Thymus (tissue), 11 donors: ENCODE measurements at regions not wholly inside any gene's neighbourhood (a gene's known extent, or its start where the extent isn't known, plus 50 kb on each side); places are given as distances from the start of the nearest gene placed in this dataset.

Experiments used
- DNase-seq, 9 donors: peaks; one replicate each; pipeline ENCODE4 v3.0.0-alpha.2; 2013; ENCODE audit warnings: low spot score in 9 of 9, low read depth in 6 of 9, missing footprints in 1 of 9
- H3K27ac ChIP-seq, 2 donors: one replicate each; pipeline ENCODE4 v1.5.1; 2013; ENCODE audit warnings: control low read depth in 1 of 2, low read depth in 1 of 2, low read length in 1 of 2, mild to moderate bottlenecking in 1 of 2, moderate library complexity in 1 of 2
- H3K27me3 ChIP-seq, 2 donors: one replicate each; pipeline ENCODE4 v1.5.1; 2013; ENCODE audit warnings: low read length in 1 of 2; ENCODE audit not compliant: control insufficient read depth in 2 of 2, insufficient read depth in 1 of 2
- H3K36me3 ChIP-seq, 2 donors: one replicate each; pipeline ENCODE4 v1.5.1; 2013; ENCODE audit warnings: low read length in 1 of 2, mild to moderate bottlenecking in 1 of 2, moderate library complexity in 1 of 2; ENCODE audit not compliant: control insufficient read depth in 2 of 2, insufficient read depth in 2 of 2
- H3K4me1 ChIP-seq, 2 donors: one replicate each; pipeline ENCODE4 v1.5.1; 2013; ENCODE audit warnings: low read length in 2 of 2; ENCODE audit not compliant: control insufficient read depth in 2 of 2, insufficient read depth in 2 of 2
- H3K4me3 ChIP-seq, 2 donors: one replicate each; pipeline ENCODE4 v1.5.1; 2013; ENCODE audit warnings: low read length in 2 of 2, control low read depth in 1 of 2, mild to moderate bottlenecking in 1 of 2
- H3K9me3 ChIP-seq, 2 donors: one replicate each; pipeline ENCODE4 v1.5.1; 2013; ENCODE audit warnings: low read length in 1 of 2, mild to moderate bottlenecking in 1 of 2; ENCODE audit not compliant: control insufficient read depth in 2 of 2, insufficient read depth in 1 of 2
- WGBS: extraction: QIAGEN DNeasy Blood & Tissue Kit; methylation state at CpG from one replicate; pipeline ENCODE4 v1.1.7; 2013; 5-methylcytosine and 5-hydroxymethylcytosine counted together
- donor health status: healthy.

DNA sequence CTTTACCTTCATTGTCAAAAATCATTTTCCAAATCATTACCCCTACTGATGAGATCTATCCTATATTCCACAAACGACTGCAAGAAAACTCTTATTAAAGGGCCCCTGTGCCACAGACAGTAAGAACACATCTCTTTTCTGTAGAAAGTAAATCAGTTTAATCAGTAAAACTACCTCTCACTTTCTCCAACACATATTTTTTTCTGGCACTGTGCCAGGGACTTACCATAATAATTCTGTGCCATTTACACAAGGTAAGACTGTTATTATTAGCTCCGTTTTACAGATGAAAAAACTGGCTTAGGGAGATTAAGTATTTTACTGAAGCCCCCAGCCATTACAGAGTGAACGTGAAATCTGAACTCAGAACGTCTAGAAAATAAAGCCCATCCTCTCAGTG lies 587.0 kb upstream of the COX7C start:
- no peaks in the 10 kb centered on the region for H3K4me1 ChIP-seq
- H3K9me3 ChIP-seq = no peaks in the 10 kb centered on the region
- H3K27ac ChIP-seq = no peak overlapping the region
- no peak for DNase-seq
- no peaks in the 10 kb centered on the region for H3K36me3 ChIP-seq
- no peaks in the 10 kb centered on the region for H3K27me3 ChIP-seq
- H3K4me3 ChIP-seq = no peak overlapping the region
- 93% methylated on average over 4 of the region's 4 CpGs for WGBS

DNA sequence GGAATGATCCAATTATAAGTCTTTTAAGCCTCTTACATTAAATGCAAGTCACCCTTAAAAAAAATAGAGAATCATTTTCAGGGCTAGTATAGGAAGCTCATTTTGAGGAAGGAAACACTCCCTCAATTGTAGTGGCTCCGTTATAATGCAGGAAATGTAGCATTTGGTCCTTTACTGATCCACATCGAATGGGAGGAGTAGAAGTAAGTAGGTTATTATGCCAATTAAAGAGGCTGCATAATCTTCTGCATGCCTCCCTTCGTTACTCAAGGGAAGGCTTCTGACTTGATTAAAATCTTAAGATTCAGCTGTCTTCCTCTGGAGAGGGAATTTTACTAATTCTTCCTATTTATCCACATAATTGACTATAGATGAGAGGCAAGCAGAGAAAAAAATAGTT lies 579.2 kb upstream of the COX7C start:
- no peaks in the 10 kb centered on the region for H3K9me3 ChIP-seq
- H3K36me3 ChIP-seq = no peaks in the 10 kb centered on the region
- no peaks in the 10 kb centered on the region for H3K27me3 ChIP-seq
- H3K27ac ChIP-seq = no peak overlapping the region
- no peak for DNase-seq
- no peaks in the 10 kb centered on the region for H3K4me1 ChIP-seq
- 16% methylated on average over 3 of the region's 3 CpGs for WGBS
- H3K4me3 ChIP-seq = no peak overlapping the region

DNA sequence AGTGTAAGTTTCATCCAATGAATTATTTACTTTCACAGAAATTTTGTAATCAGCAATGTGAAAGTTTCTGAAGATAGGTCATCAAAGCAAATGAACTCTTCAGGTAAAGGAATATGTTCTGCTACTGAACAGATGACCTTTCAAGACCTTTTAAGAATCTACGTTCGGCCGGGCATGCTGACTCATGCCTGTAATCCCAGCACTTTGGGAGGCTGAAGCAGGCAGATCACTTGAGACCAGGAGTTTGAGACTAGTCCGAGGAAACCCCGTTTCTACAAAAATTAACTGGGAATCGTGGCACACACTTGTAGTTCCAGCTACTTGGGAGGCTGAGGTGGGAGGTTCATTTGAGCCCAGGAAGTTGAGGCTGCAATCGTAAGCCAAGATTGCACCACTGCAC lies 578.4 kb upstream of the COX7C start:
- no peak for DNase-seq
- H3K27me3 ChIP-seq = no peaks in the 10 kb centered on the region
- no peak overlapping the region for H3K27ac ChIP-seq
- no peaks in the 10 kb centered on the region for H3K36me3 ChIP-seq
- no peaks in the 10 kb centered on the region for H3K9me3 ChIP-seq
- H3K4me1 ChIP-seq = no peaks in the 10 kb centered on the region
- 92% methylated on average over 7 of the region's 7 CpGs for WGBS
- H3K4me3 ChIP-seq = no peak overlapping the region

DNA sequence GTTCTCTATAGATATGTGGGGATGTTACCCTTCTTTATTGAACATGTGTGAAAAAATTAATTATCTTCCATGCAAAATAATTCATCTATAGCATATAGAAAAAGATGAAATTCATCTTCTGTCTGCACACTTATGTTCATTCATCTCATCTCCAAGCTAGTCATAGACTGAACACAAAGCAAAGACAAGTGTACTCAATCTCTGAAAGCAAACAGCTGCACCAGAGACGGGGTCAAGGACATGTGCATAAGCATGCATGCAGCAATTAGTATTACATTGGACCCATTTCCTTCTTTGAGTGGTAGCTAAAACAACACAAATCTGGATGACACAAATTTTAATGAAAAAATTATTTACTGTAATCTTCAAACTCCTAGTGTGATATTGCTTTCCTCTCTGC lies 547.0 kb upstream of the COX7C start:
- H3K4me1 ChIP-seq = no peaks in the 10 kb centered on the region
- WGBS = 83% methylated on average over 1 of the region's 1 CpG
- no peaks in the 10 kb centered on the region for H3K9me3 ChIP-seq
- H3K4me3 ChIP-seq = no peak overlapping the region
- H3K27ac ChIP-seq = no peak overlapping the region
- H3K36me3 ChIP-seq = no peaks in the 10 kb centered on the region
- DNase-seq = no peak
- H3K27me3 ChIP-seq = no peaks in the 10 kb centered on the region

DNA sequence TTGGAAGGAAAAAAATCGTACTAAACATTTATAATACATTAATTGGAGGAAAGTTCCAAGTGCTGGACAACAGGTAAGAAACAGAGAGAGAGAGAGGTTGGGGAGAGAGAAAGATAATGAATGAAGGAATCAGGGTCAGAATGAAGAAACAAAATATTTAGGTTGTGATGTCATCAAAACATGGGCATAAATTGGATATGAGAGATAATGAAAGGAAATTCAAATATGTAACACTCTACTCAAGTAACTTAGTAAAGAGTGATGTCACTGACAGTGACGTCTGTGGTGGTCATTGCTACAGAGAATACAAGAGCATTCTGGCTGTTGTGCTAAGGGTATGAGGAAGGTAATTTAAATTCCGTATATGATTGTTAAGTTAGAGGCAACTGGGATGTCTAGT lies 543.4 kb upstream of the COX7C start:
- DNase-seq = no peak
- 90% methylated on average over 3 of the region's 3 CpGs for WGBS
- H3K4me3 ChIP-seq = no peak overlapping the region
- H3K36me3 ChIP-seq = no peaks in the 10 kb centered on the region
- no peaks in the 10 kb centered on the region for H3K4me1 ChIP-seq
- no peak overlapping the region for H3K27ac ChIP-seq
- no peaks in the 10 kb centered on the region for H3K27me3 ChIP-seq
- H3K9me3 ChIP-seq = no peaks in the 10 kb centered on the region

DNA sequence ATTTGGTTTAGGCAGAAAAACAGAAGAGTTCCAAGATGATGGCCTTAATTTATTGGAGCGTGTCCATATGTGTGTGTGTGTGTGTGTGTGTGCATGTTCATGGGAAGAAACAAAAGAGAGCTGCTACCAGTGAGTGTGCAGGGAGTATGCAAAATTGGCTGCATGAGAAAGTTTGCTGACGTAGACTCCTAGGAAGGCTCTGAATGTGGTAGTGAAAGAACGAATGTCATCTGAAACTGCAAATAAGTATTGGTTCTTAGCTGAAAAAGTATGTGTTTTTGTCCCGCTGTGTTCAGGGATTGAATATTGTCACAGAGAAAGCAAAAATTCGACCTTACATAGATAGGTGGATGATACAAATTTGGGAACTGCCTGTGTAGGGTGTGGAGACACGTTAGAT lies 542.6 kb upstream of the COX7C start:
- Histone ChIP-seq H3K36me3 (no peaks in the 10 kb centered on the region), H3K4me1 (no peaks in the 10 kb centered on the region), H3K9me3 (no peaks in the 10 kb centered on the region), H3K27me3 (no peaks in the 10 kb centered on the region), H3K27ac (no peak overlapping the region), H3K4me3 (no peak overlapping the region)
- WGBS = 86% methylated on average over 6 of the region's 6 CpGs
- DNase-seq = no peak

DNA sequence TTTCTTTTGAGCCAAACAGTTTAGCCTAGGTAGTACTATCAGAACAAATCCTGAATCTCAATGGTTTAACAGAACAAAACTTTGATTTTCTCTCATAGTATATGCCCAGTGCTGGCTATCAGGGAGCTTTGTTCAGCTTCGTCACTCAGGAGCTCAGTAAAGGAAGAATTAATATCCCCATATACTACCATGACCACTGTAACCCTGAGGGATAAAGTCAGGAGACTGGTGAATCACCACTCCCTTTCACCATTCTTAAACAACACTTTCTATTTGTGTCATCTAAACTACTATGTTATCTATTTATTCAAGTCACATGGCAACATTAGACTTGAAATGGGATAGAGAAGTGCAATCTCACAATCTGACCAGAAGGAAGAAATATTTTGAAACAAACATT lies 522.6 kb upstream of the COX7C start:
- no peaks in the 10 kb centered on the region for H3K36me3 ChIP-seq
- H3K27me3 ChIP-seq = no peaks in the 10 kb centered on the region
- no peak overlapping the region for H3K4me3 ChIP-seq
- no peaks in the 10 kb centered on the region for H3K4me1 ChIP-seq
- H3K9me3 ChIP-seq = no peaks in the 10 kb centered on the region
- WGBS = 91% methylated on average over 1 of the region's 1 CpG
- DNase-seq = no peak
- H3K27ac ChIP-seq = no peak overlapping the region

DNA sequence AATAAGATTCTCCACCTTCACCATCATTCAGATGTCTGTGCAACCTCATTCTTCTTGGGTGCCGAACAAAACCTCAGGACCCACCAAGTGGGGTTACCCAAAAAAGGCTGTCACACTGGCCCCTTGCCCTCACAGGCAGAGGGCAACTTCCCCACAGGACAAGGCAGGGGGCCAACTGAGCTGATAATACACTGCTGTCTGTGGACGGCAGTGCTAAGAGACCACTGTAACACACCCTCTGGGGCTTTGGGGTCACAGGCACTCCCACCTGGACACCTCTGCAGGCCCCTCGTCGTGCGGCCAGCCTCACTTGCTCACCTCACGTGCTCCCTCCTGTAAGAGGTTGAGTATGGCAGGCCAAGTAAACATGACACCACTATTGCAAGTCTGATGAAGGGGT lies 515.8 kb upstream of the COX7C start:
- no peaks in the 10 kb centered on the region for H3K36me3 ChIP-seq
- H3K4me3 ChIP-seq = no peak overlapping the region
- H3K27me3 ChIP-seq = no peaks in the 10 kb centered on the region
- no peak overlapping the region for H3K27ac ChIP-seq
- H3K9me3 ChIP-seq = no peaks in the 10 kb centered on the region
- 95% methylated on average over 6 of the region's 6 CpGs for WGBS
- no peaks in the 10 kb centered on the region for H3K4me1 ChIP-seq
- no peak for DNase-seq

DNA sequence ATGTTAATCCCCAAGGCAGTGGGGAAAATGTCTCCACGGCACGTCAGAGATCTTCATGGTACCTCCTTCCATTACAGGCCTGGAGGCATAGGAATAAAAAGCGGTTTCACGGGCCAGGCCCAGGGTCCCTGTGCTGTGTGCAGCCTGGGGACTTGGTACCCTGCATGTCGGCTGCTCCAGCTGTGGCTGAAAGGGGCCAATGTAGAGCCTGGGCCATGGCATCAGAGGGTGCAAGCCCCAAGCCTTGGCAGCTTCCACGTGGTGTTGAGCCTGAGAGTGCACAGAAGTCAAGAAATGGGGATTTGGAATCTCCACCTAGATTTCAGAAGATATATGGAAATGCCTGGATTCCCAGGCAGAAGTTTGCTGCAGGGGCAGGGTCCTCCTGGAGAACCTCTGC lies 508.9 kb upstream of the COX7C start:
- no peaks in the 10 kb centered on the region for H3K27me3 ChIP-seq
- 90% methylated on average over 6 of the region's 6 CpGs for WGBS
- H3K9me3 ChIP-seq = peaks cover 0 to 3% of the 10 kb centered on the region in 2 donors
- no peak for DNase-seq
- no peaks in the 10 kb centered on the region for H3K4me1 ChIP-seq
- H3K4me3 ChIP-seq = no peak overlapping the region
- H3K27ac ChIP-seq = no peak overlapping the region
- H3K36me3 ChIP-seq = no peaks in the 10 kb centered on the region

DNA sequence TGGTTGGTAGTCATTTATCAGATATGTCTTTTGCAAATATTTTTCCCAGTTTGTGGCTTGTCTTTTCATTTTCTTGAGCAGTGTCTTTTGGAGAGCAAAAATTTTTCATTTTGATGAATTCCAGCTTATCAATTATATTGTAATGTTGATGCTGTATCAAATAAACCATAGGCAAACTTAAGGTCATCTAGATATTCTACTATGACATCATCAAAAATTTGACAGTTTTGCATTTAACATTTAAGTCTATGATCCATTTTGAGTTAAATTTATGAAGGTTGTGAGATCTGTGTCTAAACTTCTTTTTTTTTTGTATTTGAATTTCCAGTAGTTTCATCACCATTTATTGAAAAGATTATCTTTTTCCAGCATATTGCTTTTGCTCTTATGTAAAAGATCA lies 505.5 kb upstream of the COX7C start:
- Histone ChIP-seq H3K4me3 (no peak overlapping the region), H3K27me3 (no peaks in the 10 kb centered on the region), H3K36me3 (no peaks in the 10 kb centered on the region), H3K27ac (no peak overlapping the region), H3K4me1 (no peaks in the 10 kb centered on the region), H3K9me3 (peaks cover 0 to 3% of the 10 kb centered on the region in 2 donors)
- no peak for DNase-seq
